Amygdala (tissue), 56 donors: ENCODE measurements at regions not wholly inside any gene's neighbourhood (a gene's known extent, or its start where the extent isn't known, plus 50 kb on each side); places are given as distances from the start of the nearest gene placed in this dataset.
A peak's percentile ranks its signal among the peaks of the same experiment; 100 is the strongest.
"Not testable (repeated sequence)": the region's sequence is repeated elsewhere in the genome, so short reads cannot be mapped to it uniquely, and the experiment has no call there.

Experiments used
- DNase-seq, 56 donors: peaks; one replicate each; lab custom pipeline; 2025; lab: John Stamatoyannopoulos, UW

DNA sequence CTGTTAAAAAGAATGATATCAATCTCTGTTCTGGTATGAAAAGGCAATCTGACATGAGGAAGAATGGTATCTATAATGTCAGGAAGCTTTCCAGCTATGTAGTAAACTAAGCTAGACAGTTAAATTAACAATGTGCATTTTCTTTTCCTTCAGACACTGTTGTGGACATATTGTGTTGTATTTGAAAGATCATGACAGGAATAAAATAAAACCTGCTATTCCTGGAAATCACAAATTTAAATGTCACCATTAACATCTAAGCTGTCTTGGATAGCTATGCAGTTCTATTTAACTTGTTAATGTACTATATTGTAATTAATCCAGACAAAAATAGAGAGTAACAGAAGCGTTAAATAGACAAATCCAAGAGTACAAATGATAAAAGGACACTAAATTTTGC lies 297.4 kb upstream of the LUZP2 start:
- no peak for DNase-seq

GRCh38 chr11:24206030-24206429 lies 290.8 kb upstream of the LUZP2 start:
- no peak for DNase-seq

DNA sequence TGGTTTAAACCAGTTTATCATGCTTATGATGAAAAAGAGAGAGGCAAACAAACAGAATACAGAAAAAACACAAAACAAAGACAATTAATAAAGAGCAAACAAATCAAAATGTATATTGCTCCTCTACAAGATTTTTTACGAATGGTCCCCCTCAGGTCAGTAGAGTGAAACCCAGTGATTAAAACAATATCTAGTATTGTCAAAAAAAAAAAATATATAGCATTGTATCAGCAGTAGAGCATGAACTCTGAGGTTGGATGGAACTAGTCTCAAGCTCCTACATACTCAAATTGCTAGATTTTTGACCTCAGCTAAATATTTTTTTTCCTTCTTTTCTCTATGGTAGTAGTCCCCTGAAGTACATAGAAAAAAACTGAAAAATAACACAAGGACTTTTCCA lies 290.3 kb upstream of the LUZP2 start:
- DNase-seq: no peak

GRCh38 chr11:24216488-24216887 lies 280.4 kb upstream of the LUZP2 start:
- no peak for DNase-seq

DNA sequence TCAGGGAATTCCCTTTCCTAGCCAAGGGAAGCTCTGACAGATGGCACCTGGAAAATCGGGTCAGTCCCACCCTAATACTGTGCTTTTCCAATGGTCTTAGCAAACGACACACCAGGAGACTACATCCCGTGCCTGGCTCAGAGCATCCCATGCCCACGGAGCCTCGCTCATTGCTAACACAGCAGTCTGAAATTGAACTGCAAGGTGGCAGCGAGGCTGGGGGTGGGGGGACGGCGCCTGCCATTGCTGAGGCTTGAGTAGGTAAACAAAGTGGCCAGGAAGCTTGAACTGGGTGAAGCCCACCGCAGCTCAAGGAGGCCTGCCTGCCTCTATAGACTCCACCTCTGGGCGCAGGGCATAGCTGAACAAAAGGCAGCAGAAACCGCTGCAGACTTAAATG lies 279.5 kb upstream of the LUZP2 start:
- DNase-seq: not testable (repeated sequence)

- DNase-seq: no peak
Observed at GRCh38 chr11:24225501-24225900, 271.4 kb upstream of the LUZP2 start.

- DNase-seq: no peak
Observed at GRCh38 chr11:24226606-24227005, 270.2 kb upstream of the LUZP2 start.

DNA sequence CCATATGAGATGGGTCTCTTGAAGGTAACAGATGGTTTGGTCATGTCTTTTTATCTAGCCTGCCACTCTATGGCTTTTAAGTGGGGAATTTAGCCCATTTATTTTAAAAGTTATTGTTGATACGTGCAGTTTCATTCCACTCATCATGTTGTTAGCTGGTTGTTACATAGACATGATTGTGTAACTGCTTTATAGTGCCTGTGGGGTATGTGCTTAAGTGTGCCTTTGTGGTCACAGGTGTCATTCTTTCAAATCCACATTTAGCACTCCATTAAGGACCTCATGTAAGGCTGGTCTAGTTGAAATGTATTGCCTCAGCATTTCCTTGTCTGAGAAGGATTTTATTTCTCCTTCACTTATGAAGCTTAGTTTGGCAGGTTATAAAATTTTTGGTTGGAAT lies 263.8 kb upstream of the LUZP2 start:
- no peak for DNase-seq

- DNase-seq: no peak
Observed at GRCh38 chr11:24234822-24235508, 261.9 kb upstream of the LUZP2 start.

DNA sequence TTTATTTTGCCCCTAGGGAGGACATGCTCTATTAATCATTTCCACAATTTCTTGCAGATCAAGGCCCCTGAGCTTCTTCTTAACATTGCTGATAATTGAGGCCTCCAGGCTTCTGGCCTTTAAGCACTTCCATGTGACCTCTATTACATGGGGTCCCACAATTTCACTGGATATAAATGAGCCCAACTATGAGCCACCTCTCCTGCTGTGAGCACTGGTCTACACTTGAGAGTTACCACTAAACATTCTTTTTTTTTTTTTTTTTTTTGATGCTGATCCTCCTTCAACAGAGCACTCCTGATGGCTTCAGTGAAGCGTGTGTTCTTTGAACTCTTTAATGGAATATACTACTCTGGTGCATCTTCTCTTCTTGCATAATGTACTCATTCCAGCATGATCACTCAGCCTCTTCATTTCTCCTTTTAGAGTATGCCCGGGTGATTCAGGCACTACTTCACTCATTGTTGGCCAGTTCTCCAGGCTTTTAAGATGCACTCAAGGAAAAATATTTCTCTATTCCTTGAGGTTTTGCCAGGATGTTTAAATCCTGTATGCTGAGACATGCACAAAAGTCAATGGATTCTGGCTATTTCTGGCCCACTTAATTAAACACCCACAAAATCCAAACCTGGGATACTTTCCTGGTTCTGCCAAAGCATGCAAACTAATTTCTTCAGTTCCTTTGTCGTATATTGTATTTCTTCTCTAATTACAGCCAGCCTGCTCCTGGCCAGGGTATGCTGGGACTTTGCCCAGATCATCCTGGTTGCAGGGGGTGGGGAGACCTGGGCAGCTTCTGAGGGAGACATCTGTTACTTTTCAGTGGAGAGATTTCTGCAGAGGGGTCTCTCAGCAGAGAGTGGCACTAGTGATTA lies 257.8 kb upstream of the LUZP2 start:
- peak in 10 of 56 donors; percentile 0 to 22 (median 12) for DNase-seq

DNA sequence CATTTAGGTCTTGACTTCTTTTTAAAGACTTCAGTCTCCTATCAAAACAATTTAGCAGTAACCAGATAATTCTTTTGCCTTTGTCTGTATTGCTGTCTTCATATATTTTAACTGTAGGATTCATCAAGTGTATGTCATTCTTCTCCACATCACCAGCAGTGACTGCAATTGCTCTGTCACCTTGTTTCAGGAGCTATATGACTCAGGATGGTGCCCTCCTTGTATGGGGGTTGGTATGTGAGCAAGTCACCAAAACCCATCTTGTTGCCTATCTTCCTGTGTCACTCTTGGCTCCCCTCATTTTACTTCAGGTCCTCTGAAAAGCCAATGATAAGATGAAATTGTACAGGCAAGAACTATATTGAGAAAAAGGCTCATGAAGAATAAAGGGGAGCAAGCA lies 256.9 kb upstream of the LUZP2 start:
- DNase-seq: no peak

- no peak for DNase-seq
Observed at GRCh38 chr11:24240496-24241175, 256.2 kb upstream of the LUZP2 start.

GRCh38 chr11:24246715-24247114 lies 250.1 kb upstream of the LUZP2 start:
- DNase-seq: no peak

GRCh38 chr11:24247846-24248245 lies 249.0 kb upstream of the LUZP2 start:
- DNase-seq: no peak

- no peak for DNase-seq
Observed at GRCh38 chr11:24249921-24250320, 246.9 kb upstream of the LUZP2 start.

DNA sequence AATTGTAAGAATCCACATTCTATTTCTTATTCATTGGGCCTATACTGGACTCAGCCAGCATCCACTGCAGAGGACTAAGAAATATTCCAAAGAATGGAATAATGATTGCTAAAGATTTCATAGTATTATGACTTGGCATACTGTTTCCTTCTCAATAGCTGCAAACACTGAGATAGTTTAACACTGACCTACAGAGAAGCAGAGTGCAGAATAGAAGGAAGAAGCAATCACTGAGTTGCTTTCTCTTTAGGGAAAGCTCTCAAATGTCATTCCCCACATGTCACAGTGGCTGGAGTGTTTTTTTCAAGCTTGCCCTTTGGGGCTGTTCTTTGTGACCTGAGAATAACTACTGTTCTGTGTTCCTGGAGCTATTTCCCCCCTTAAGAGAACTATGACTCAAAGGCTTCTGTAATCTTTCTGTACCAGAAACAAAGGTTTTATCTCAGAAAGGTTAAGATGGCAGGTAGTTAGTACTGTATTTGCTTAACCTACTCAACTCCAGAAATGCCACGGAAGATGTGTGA lies 243.6 kb upstream of the LUZP2 start:
- no peak for DNase-seq

DNA sequence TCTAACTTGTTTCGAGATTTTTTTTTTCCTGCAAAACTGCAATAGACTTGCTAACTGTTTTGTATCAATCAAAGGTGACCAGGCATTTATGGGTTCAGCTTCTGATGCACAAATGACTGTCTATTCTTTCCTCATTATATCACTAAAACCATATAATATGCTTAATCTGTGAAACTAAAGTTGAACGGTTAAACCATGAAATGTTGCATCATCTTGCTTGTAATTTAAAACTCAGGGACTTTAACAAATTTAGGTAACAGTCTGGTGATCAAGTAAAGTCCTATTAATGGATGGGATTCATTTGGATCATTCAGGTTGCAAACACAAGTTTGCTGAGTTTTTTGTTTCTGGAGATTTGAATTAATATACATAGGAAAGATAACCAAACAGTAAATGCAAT lies 232.0 kb upstream of the LUZP2 start:
- no peak for DNase-seq

GRCh38 chr11:24267014-24267413 lies 229.8 kb upstream of the LUZP2 start:
- DNase-seq: no peak

DNA sequence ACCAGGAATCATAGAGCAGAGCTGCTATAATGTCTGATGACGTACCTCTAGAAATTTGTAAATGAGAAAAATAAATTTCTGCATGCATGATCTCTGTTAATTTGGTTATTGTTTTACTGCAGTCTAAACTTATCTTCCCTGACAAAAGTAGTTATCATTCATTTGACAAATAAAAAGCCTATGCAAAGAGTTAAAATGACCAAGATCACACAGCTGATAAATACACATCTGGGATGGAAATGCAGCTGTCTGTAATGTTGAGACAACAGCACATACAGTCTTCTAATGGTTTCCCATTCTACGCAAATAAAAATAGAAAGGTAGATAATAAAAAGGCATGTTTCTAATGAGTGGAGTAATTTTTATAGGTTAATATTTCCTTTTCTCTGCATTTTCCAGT lies 225.1 kb upstream of the LUZP2 start:
- DNase-seq: no peak

GRCh38 chr11:24274214-24274781 lies 222.6 kb upstream of the LUZP2 start:
- DNase-seq: not testable (repeated sequence)

GRCh38 chr11:24286238-24286637 lies 210.6 kb upstream of the LUZP2 start:
- no peak for DNase-seq
